Glomerular endothelial cell (primary cell): ENCODE measurements at regions not wholly inside any gene's neighbourhood (a gene's known extent, or its start where the extent isn't known, plus 50 kb on each side); places are given as distances from the start of the nearest gene placed in this dataset.

Experiments
- DNase-seq: peaks from one replicate; pipeline ENCODE4 v3.0.0-alpha.2; 2011; ENCODE audit warnings: low read depth, low spot score; ENCODE audit errors: extremely low read depth

DNA sequence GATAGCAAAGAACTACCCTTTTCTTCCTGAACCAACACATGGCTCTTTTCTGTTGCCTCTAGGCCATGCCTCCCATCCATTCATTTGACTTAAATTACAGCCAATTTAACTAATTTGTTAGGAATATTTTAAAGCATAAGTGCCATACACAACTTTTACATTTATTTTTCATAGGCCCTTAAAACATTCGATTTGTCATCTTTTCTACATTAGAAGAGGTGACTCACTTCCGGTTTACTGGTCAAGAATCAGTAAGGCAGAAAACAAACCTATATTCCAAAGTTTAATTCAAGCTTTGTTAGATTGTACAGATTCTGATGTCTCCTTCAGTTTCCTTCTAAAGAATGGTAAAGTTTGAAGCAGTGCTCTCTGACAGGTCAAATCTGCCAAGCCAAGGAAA is 344.3 kb downstream of the SAMD5 start:
- no peak for DNase-seq

GRCh38 chr6:147853574-147853973 is 345.1 kb downstream of the SAMD5 start:
- no peak for DNase-seq

GRCh38 chr6:147855803-147856482 is 347.5 kb downstream of the SAMD5 start:
- no peak for DNase-seq

- DNase-seq = no peak
Measured at GRCh38 chr6:147856687-147857086, 348.2 kb downstream of the SAMD5 start.

GRCh38 chr6:147858421-147858820 is 349.9 kb downstream of the SAMD5 start:
- DNase-seq = no peak

GRCh38 chr6:147859071-147859470 is 350.6 kb downstream of the SAMD5 start:
- no peak for DNase-seq

DNA sequence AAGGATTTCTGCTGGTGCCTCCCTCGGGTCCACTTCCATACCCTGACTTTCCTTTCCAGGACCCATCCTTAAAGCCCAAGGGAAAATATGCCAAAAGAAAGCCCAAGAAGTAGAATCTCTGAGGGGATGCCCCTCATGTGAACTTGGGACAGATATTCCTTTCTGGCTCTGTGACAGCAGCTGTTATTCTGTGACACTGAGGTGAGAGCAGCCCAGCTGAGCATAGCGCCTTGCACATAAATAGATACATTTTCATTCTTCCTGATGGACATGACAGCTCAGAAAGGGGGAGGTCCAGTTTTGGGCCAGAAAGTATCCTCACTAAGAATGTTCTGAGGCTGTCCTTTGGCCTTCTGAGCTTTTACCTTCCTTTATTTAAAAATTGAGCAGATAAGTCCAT is 353.2 kb downstream of the SAMD5 start:
- no peak for DNase-seq

DNA sequence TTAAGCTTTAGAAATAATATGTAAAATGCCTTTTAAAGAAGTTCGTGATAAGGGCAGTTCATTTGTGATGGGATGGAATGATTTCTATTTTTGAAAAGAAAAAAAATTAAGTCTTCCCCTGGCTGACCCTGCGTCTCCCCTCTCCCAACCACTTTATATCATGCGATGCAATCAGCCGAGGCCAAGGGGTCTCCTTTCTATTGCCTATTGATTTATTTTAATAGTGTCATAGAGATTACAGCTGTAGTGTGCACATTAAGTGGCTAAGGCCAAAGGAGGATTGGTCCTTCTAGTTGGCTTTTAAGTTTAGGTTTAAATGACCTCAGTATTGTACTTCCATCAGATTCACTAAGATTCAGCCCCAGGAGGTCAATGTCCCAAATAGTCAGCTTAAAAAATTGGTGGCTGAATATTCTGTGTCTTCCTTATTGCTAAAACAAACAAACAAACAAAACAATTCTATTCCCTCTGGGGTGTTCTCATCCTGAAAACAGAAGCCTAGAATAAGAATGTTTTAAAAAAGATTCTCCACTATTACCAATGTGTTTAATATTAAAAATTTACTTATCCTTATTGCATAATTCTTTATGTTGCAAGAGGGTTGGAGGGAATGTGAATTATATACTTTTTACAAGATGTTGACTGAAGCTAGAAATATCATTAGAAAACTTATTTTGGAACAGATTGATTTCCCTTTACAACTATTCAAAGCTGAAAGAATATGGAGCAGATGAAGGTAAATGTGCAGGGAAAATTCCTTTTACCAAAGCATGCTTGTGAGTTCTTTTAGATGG is 359.1 kb downstream of the SAMD5 start:
- DNase-seq = no peak

- peak; percentile 58 for DNase-seq
Measured at GRCh38 chr6:147868427-147869190, 360.1 kb downstream of the SAMD5 start.

GRCh38 chr6:147869201-147869600 is 360.7 kb downstream of the SAMD5 start:
- no peak for DNase-seq

GRCh38 chr6:147869869-147870268 is 361.4 kb downstream of the SAMD5 start:
- DNase-seq = no peak

DNA sequence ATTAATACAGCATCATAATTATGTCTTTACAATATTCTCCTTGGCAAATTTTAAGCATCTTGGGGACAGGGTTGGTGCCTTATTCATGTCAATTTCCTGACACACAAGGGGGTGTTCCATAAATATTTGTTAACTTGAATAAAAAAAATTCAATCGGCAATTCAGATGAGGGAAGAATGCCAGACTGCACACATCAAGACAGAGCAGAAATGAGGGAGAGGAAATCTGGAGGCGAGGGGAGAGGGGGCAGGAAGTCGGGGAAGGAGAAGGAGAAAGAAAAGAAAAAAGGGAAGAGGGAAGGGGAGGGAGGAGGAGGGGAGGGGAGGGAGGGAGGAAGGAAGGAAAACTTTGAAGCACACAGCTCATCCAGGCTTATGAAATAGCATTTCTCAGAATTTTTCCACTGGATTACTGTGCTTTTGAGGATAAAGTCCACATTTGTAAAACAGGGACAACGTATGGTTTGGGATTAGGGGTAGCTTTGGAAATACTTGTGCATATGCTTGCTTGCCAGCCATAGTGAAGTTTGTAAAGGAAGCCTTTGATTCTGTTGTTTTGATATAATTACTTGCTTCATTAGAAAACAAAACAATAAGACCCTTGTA is 362.1 kb downstream of the SAMD5 start:
- DNase-seq = no peak

GRCh38 chr6:147872002-147872401 is 363.5 kb downstream of the SAMD5 start:
- no peak for DNase-seq

DNA sequence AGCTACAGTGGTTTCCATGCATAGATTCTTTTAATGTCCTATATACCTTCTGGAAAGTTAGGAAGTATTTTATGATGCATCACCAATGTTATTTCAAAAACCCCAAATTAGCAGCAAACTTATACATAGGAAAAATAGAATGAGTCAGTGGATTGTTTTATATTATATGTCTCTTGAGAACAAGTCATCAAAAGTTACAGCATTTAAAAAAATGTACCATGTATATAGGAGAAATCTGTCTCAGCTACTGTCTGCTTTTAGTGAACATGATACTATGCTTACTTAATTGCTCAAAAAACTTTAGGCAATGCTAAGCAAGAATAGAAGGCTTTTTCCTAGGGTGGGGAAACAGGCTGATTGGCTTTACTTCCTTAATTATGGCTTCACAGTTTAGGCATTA is 365.3 kb downstream of the SAMD5 start:
- no peak for DNase-seq

GRCh38 chr6:147874322-147874721 is 365.8 kb downstream of the SAMD5 start:
- DNase-seq = no peak

- DNase-seq = no peak
Measured at GRCh38 chr6:147879031-147879580, 370.6 kb downstream of the SAMD5 start.

DNA sequence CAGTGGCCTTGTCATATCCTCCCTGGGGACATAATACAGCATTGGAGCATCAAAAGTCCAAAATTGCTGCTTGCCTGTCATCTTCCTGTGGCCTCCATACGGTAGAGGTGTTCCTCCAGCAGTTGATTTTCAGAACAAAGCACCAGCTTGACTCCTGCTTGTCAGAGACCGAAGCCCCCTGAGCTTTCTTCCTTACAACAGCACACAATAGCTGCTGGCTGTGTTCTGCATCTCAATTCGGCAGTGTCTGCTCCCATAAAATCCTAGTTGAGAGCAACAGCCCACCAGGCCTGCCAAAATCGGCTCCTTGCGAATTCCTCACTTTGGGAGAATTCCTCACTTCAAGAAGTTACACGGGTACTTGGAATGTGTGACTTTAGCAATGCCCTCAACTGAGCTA is 372.9 kb downstream of the SAMD5 start:
- DNase-seq = no peak

DNA sequence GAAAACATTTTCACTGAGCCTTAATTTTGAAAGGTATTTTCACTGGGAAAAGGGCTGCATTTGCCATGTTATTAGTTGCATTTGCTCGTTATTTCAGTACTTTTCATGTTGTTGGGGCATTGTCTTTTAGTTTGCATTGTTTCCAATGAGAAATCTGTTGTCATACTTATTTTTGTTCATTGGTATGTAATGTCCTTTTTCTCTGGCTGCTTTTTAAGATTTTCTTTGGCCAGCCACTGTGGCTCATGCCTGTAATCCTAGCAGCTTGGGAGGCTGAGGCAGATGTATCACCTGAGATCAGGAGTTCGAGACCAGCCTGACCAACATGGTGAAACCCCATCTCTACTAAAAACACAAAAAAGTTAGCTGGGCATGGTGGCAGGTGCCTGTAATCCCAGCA is 379.9 kb downstream of the SAMD5 start:
- no peak for DNase-seq

DNA sequence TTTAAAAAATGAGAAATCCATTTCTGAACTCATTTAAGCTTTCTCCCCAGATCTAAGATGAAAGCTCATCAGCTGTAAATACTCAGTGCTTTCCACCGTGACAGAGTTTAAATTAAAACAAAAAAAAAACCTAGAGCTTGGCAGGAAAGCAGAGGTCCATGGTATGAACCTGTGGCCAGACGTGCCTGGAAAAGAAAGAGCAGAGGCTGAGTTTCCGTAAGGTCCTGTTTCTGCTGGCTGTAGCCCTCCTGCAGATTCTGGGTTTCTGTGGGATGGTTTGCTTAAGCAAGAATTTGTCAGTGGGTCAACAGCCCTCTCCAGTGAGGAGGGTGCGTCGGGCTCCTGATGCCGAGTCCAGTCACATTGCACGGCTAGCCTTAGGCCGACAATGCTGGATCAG is 383.2 kb downstream of the SAMD5 start:
- no peak for DNase-seq

DNA sequence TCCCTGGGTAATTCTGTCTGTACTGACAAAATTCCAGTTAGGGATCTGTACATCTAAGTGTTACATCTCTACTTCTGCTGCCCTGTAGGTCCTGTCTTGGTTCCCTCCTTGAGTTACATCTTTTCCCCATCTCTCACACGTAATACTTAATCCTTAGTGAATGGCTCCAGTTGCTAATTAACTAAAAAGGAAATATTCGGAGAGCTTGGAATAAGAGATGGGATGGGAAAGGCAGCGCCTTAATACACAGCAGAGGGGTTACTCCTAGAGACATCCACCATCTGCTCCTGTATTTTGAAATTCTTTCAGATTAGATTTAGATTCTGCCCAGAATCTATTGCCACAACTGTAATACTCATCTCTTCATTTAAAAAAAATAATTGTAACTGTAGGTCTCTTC is 384.0 kb downstream of the SAMD5 start:
- DNase-seq = no peak

DNA sequence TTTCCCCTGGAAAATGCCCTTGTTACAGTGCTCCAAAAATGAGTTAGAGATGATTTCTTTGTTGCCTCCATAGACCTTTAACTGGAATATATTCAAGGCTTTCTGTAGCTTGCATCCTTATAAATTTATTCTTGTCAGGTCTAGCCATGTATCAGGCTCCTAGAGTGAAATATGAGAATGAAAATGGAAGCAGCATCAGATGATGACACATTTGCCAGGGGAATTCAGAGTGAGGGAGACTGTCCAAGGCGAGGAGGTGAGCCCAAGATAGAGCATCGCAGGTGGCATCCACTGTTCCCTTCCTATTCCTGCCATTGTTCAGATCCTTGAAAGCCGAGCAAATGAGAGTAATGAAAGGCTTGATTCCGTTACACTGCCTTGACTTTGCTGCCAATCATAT is 386.8 kb downstream of the SAMD5 start:
- DNase-seq = no peak
